BE2C (cell line): ENCODE measurements at regions not wholly inside any gene's neighbourhood (a gene's known extent, or its start where the extent isn't known, plus 50 kb on each side); places are given as distances from the start of the nearest gene placed in this dataset.
"Not testable (repeated sequence)": the region's sequence is repeated elsewhere in the genome, so short reads cannot be mapped to it uniquely, and the experiment has no call there.

Experiments used
- DNase-seq: peaks from one replicate; pipeline ENCODE4 v3.0.0-alpha.2; 2020
- H3K27me3 ChIP-seq: fragments of 250-450 bp; sonication (Bioruptor Pico); 2 replicates; pipeline ENCODE4 v1.5.1; 2020; ENCODE audit warnings: mild to moderate bottlenecking
- H3K36me3 ChIP-seq: fragments of 250-450 bp; sonication (Bioruptor Pico); 2 replicates; pipeline ENCODE4 v1.5.1; 2020; ENCODE audit warnings: mild to moderate bottlenecking
- H3K4me1 ChIP-seq: fragments of 250-450 bp; sonication (Bioruptor Pico); 2 replicates; pipeline ENCODE4 v1.5.1; 2020
- H3K4me3 ChIP-seq: 2 replicates; pipeline ENCODE4 v1.5.1; 2011; ENCODE audit warnings: low read depth, low read length
- H3K9me3 ChIP-seq: fragments of 250-450 bp; sonication (Bioruptor Pico); 2 replicates; pipeline ENCODE4 v1.5.1; 2020

DNA sequence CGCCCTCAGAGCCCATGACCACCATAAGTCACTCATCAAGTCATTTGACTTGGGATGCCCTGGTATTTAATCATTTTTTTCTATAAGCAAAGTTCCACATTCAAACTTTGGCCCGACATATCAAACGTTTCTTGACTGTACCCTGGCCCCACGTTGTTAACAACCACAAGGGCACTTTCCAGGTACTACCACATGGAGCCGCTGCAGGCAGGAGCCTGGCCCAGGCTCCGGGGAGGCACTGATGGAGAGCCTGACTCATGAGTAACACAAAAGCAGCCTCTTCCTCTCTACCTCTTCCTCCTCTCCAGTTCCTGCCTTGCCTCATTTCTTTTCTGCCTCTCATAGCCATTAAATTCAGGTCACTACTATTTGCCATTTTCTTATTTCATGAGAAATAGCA lies 95.9 kb upstream of the ADORA2B start:
- DNase-seq, H3K4me3 ChIP-seq, H3K36me3 ChIP-seq, H3K4me1 ChIP-seq, H3K9me3 ChIP-seq, H3K27me3 ChIP-seq: not testable (repeated sequence)

GRCh38 chr17:15850071-15850470 lies 94.9 kb upstream of the ADORA2B start:
- H3K27me3 ChIP-seq, H3K4me3 ChIP-seq, H3K4me1 ChIP-seq, H3K9me3 ChIP-seq, H3K36me3 ChIP-seq, DNase-seq: not testable (repeated sequence)

- not testable (repeated sequence) for DNase-seq
Observed at GRCh38 chr17:15850687-15851086, 94.2 kb upstream of the ADORA2B start.

GRCh38 chr17:15852863-15853262 lies 92.1 kb upstream of the ADORA2B start:
- H3K4me3 ChIP-seq, H3K27me3 ChIP-seq, H3K9me3 ChIP-seq, H3K36me3 ChIP-seq, H3K4me1 ChIP-seq, DNase-seq: not testable (repeated sequence)

More at GRCh38 chr17:15850687-15851086, 94.2 kb upstream of the ADORA2B start:
- H3K27me3 ChIP-seq, H3K9me3 ChIP-seq, H3K4me1 ChIP-seq, H3K4me3 ChIP-seq, H3K36me3 ChIP-seq: not testable (repeated sequence)

- H3K4me1 ChIP-seq, H3K36me3 ChIP-seq, H3K4me3 ChIP-seq, H3K9me3 ChIP-seq, H3K27me3 ChIP-seq, DNase-seq: not testable (repeated sequence)
Observed at GRCh38 chr17:15856191-15856590, 88.7 kb upstream of the ADORA2B start.

GRCh38 chr17:15856745-15857144 lies 88.2 kb upstream of the ADORA2B start:
- H3K4me1 ChIP-seq, H3K9me3 ChIP-seq, DNase-seq, H3K27me3 ChIP-seq, H3K4me3 ChIP-seq, H3K36me3 ChIP-seq: not testable (repeated sequence)

GRCh38 chr17:15858082-15858481 lies 86.8 kb upstream of the ADORA2B start:
- H3K27me3 ChIP-seq, DNase-seq, H3K9me3 ChIP-seq, H3K4me3 ChIP-seq, H3K4me1 ChIP-seq, H3K36me3 ChIP-seq: not testable (repeated sequence)

DNA sequence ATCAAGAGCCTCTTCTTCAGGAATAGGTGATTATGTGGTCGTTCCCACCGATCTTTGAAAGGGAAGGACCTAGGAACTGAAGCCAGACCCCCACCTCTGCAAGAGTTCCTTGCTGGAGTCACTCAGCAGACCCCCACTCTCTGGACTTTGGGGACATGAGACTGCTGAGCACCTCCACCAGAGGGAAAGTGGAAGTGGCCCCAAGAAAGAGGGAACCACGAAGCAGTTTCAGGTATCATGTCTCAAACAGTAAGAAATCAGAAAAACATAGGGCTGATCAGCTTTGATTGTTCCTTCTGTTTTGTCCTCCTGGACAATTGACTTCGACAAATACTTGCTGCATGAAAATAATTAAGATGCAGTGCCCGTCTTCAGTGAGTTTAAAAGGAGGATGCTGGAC lies 84.2 kb upstream of the ADORA2B start:
- H3K9me3 ChIP-seq, DNase-seq, H3K36me3 ChIP-seq, H3K4me3 ChIP-seq, H3K4me1 ChIP-seq, H3K27me3 ChIP-seq: not testable (repeated sequence)

DNA sequence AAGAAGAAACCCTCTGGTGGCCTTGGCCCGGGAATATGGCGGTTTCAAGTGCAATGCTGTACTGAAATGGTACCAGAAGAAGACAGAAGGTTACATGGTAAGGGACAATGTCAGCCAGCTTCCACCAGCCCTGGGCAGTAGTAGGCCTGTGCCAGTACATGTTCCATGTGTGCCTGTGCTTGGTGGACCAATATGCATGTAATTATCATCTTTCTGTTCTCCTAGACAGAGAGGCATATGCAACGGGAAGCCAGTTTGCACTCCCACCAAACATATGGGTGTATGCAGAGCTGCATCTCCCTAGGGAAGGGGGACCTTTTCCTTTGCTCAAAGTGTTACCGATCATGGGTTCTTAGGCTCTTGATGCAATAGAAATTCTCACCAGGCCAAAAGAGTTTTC lies 80.9 kb upstream of the ADORA2B start:
- not testable (repeated sequence) for H3K9me3 ChIP-seq, H3K27me3 ChIP-seq, H3K4me1 ChIP-seq, H3K36me3 ChIP-seq, H3K4me3 ChIP-seq, DNase-seq

DNA sequence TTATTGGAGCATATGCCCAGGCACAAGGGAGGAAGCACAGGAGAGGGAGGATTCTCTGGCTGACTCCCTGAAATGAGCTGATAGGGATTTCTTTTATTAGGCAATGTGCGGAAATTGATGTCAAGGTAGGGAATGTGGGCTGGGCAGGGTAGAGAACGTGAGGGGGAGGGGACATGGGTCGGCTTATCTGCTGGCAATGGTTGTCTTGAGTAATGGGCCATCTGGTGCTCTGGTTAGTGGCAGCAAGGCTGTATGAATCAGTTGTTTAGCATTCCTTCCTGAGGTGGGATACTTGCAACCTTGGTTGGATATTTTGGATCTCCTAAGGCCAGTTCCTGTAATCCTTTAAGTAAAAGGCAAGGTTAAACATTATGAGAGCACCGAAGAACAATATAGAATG lies 80.5 kb upstream of the ADORA2B start:
- H3K27me3 ChIP-seq, H3K9me3 ChIP-seq, H3K36me3 ChIP-seq, H3K4me3 ChIP-seq, H3K4me1 ChIP-seq: not testable (repeated sequence)
- peak; percentile 43 for DNase-seq

DNA sequence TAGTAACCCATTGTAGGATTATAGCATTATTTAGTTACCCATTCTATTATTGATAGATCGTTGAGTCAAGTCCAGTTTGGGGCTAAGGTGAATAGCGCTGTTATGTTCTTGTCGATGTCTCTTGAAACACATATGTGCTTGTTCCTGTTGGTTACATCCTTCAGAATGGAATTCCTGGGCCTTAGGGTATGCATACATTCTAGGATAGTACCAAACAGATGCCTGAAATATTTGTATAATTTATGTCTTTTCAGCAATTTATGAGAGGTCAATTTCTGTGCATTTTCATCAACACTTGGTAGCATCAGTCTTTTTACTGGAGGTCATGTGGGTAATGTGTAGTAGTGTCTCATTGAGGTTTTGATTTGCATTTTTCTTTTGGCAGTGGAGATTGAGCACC lies 78.9 kb upstream of the ADORA2B start:
- H3K36me3 ChIP-seq, H3K4me3 ChIP-seq, H3K27me3 ChIP-seq, H3K9me3 ChIP-seq, DNase-seq, H3K4me1 ChIP-seq: not testable (repeated sequence)

- DNase-seq, H3K36me3 ChIP-seq, H3K4me3 ChIP-seq, H3K27me3 ChIP-seq, H3K9me3 ChIP-seq, H3K4me1 ChIP-seq: not testable (repeated sequence)
Observed at GRCh38 chr17:15867331-15867730, 77.6 kb upstream of the ADORA2B start.

- not testable (repeated sequence) for DNase-seq, H3K4me1 ChIP-seq
Observed at GRCh38 chr17:15869868-15870267, 75.1 kb upstream of the ADORA2B start.

GRCh38 chr17:15872677-15873076 lies 72.3 kb upstream of the ADORA2B start:
- not testable (repeated sequence) for H3K4me1 ChIP-seq, H3K36me3 ChIP-seq, H3K4me3 ChIP-seq, DNase-seq, H3K27me3 ChIP-seq, H3K9me3 ChIP-seq

More at GRCh38 chr17:15869868-15870267, 75.1 kb upstream of the ADORA2B start:
- H3K9me3 ChIP-seq, H3K4me3 ChIP-seq, H3K36me3 ChIP-seq, H3K27me3 ChIP-seq: not testable (repeated sequence)

GRCh38 chr17:15877882-15878500 lies 66.9 kb upstream of the ADORA2B start:
- not testable (repeated sequence) for H3K4me3 ChIP-seq, H3K9me3 ChIP-seq, H3K36me3 ChIP-seq, H3K4me1 ChIP-seq, H3K27me3 ChIP-seq, DNase-seq
